Muscle of arm (tissue), 1 donor: ENCODE measurements at regions not wholly inside any gene's neighbourhood (a gene's known extent, or its start where the extent isn't known, plus 50 kb on each side); places are given as distances from the start of the nearest gene placed in this dataset.
"Not testable (repeated sequence)": the region's sequence is repeated elsewhere in the genome, so short reads cannot be mapped to it uniquely, and the experiment has no call there.

Experiments used
- DNase-seq: peaks from one replicate; pipeline ENCODE4 v3.0.0-alpha.2; 2013

- no peak for DNase-seq
Measured at GRCh38 chr6:164396071-164397047, 913.0 kb downstream of the C6orf118 start.

GRCh38 chr6:164379795-164380194 lies 929.6 kb downstream of the C6orf118 start:
- DNase-seq, result no peak

- DNase-seq, result no peak
Measured at GRCh38 chr6:164378330-164378729, 931.1 kb downstream of the C6orf118 start.

GRCh38 chr6:164377348-164377918 lies 932.0 kb downstream of the C6orf118 start:
- DNase-seq, result no peak

- DNase-seq, result no peak
Measured at GRCh38 chr6:164370773-164371172, 938.6 kb downstream of the C6orf118 start.

GRCh38 chr6:164359441-164359840 lies 944.9 kb downstream of the QKI start:
- DNase-seq, result no peak

- no peak for DNase-seq
Measured at GRCh38 chr6:164359036-164359435, 944.5 kb downstream of the QKI start.

- no peak for DNase-seq
Measured at GRCh38 chr6:164356814-164357213, 942.3 kb downstream of the QKI start.

- DNase-seq, result no peak
Measured at GRCh38 chr6:164347455-164347854, 932.9 kb downstream of the QKI start.

GRCh38 chr6:164346631-164347030 lies 932.1 kb downstream of the QKI start:
- no peak for DNase-seq

GRCh38 chr6:164345806-164346496 lies 931.4 kb downstream of the QKI start:
- DNase-seq, result no peak

- peak; percentile 15 for DNase-seq
Measured at GRCh38 chr6:164345327-164345726, 930.8 kb downstream of the QKI start.

GRCh38 chr6:164344801-164345291 lies 930.3 kb downstream of the QKI start:
- peak; percentile 35 for DNase-seq

- DNase-seq, result not testable (repeated sequence)
Measured at GRCh38 chr6:164339442-164339841, 924.9 kb downstream of the QKI start.

GRCh38 chr6:164337925-164338397 lies 923.4 kb downstream of the QKI start:
- DNase-seq, result no peak

- no peak for DNase-seq
Measured at GRCh38 chr6:164337024-164337924, 922.8 kb downstream of the QKI start.

GRCh38 chr6:164336455-164336854 lies 921.9 kb downstream of the QKI start:
- no peak for DNase-seq

- no peak for DNase-seq
Measured at GRCh38 chr6:164331026-164331425, 916.5 kb downstream of the QKI start.

GRCh38 chr6:164325168-164325567 lies 910.6 kb downstream of the QKI start:
- no peak for DNase-seq

GRCh38 chr6:164322533-164322932 lies 908.0 kb downstream of the QKI start:
- no peak for DNase-seq

GRCh38 chr6:164321297-164321696 lies 906.8 kb downstream of the QKI start:
- DNase-seq, result no peak
